CD4-positive, alpha-beta T cell treated with Interleukin-12 subunit alpha and Interleukin-12 subunit beta, for 1 hour (primary cell): ENCODE measurements at regions not wholly inside any gene's neighbourhood (a gene's known extent, or its start where the extent isn't known, plus 50 kb on each side); places are given as distances from the start of the nearest gene placed in this dataset.

ENCODE experiments used
- DNase-seq: peaks from one replicate; pipeline ENCODE4 v3.0.0-alpha.2; 2020

DNA sequence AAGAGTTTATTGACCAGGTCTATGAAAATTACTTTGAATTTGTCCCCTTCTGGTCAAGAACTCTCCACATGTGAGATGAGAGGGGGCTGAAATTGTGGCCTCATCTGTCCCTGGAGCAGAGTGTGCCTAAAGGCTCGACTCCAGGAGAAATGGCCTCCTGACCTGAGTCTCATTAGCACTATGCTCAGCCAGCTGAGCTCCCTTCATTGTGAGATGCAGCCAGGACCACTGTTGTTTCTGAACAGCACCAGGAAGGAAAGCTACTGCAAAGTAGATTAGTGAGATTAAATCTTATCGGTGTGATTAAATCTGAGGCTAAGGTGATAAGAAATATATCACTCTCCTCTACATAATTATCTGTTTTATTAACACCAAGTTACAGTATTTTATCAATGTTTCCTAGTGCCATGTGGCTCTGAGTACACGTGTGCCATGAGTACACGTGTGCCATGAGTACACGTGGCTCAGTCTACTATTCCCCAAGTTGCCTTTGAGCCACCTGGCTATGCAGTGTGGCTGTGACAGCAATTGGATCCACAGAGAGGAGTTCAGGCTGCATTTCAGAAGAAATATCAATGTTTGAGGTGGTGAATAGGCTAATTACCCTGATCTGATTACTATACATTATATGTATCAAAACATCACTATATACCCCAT lies 126.9 kb downstream of the IPMK start:
- no peak for DNase-seq

DNA sequence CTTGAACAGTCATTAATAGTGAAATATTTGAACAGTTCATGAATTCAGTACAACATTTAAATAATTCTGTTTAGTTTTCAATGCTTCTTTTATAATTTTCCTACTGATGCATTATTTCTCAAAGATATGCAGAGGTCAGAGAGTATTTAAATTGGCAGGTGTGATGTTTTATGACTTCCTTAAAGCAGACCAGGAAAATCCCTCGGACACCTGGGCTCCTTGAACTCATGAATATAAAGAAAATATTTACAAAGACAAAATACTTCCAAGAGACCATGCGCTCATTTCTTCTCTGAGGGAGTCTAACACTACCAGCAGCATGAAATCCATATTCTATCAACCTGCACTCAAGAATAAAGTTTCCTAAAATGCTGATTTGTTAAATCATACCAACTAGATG lies 127.6 kb downstream of the IPMK start:
- DNase-seq, result no peak

- DNase-seq, result no peak
These were observed 129.9 kb downstream of the IPMK start for GRCh38 chr10:58137813-58138212.

DNA sequence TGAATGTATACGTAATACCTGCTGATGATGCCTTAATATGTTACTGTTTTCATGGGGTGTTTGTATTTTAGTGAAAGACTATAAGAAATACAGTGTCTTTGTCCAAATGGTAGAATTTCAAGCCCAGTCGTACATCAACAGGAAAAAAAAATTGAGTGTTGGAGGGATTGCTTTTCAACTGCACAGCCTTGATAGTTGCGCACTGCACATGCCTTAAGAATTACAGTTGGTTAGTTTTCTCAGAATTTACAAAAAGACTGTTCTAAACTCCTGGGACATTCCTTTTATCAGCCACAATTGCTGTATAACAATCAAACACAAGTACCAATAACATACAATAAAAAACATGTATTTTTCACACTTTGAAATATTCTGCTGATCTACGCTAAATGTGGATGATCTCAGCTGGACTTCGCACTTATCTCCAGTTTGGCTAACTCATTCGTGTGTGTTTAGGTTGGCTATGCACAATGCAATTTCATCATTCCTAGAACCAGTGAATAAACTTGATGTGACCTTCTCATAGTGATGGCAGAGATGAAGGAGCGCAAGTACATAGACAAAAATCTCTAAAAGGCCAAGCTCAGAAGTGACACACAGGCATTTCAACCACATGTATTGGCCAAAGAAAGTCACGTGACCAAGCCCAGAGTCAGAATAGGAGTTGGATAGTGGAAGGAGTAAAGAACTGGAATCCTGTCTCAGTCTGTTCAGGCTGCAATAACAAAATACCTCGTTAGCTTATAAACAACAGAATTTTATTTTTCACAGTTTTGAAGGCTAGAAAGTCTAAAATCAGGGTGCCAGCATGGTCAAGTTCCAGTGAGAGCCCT lies 152.3 kb downstream of the IPMK start:
- DNase-seq, result no peak

GRCh38 chr10:58109731-58110130 lies 158.0 kb downstream of the IPMK start:
- no peak for DNase-seq

DNA sequence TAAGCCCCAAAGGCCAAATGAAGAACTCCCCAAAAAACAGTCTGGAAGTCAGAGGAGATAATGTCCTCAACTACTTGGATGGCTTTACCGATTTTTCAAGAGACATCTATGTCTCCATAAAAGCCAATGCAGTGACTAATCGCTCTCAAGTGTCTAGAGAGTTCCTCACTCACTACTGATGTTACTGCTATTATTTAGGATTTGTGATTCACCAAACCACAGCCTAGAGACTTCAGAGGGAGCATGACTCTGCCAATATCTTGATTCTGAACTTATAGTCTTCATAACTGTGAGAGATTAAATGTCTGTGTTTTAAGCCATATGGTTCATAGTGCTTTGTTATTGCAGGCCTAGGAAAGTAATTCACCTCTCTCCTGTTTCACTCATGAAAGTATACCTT lies 160.2 kb downstream of the IPMK start:
- no peak for DNase-seq

DNA sequence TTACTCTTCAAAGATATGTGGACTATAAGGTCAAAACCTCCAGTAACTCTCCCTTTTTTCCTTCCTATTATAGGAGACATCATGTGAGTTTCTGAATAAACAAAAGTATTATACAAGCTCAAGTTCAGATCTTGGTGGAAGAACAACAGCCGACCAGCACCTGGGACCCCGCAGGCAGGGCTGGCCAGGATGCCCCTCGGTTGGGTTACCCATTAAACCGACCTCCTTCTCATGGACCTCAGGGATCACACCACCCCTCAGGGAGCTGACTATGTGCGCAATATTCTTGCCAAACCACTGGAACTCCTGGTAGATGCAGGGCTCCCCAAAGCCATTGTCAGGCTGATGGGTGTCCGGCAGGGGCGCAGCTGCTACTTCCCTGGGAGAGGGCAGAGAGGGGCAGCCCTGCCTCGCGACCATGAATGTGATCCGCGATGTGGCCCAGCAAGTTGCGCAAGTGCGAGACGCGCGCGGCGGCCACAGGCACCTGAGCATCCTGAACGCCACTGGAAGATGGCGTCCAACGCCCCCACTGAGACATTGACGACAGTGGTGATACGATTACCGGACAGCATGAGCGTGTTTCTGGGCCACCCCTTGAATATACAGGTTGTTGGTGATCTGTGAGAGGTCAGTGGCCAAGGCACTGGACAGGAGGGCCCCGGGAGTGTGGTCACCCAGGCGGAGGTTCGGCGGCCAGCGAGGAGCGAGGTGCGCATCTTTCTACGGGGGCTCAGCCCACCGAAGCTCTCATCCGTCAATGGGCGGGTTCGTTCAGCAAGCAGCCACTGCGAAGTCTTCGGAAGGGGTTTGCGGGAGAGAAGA lies 161.3 kb downstream of the IPMK start:
- DNase-seq, result no peak

GRCh38 chr10:58104351-58104751 lies 163.3 kb downstream of the IPMK start:
- DNase-seq, result no peak

DNA sequence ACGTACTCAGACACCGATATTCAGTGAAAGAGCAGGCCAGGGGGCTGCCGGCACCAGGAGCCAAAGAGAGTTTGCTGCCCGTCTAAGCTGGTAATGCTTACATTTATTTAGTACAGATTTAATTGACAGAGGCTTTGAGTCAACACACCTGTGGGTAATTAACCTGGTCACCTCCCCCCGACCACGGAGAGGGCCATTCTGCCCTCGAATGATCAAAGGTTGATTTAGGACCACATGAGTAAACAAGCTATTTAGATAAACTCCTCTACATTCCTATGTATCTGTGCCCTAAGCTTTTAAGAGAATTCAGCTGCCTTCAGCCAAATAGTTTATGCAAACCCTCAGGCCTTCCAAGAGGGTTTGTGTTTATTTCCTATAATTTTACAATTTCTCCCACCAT lies 164.8 kb downstream of the IPMK start:
- no peak for DNase-seq

DNA sequence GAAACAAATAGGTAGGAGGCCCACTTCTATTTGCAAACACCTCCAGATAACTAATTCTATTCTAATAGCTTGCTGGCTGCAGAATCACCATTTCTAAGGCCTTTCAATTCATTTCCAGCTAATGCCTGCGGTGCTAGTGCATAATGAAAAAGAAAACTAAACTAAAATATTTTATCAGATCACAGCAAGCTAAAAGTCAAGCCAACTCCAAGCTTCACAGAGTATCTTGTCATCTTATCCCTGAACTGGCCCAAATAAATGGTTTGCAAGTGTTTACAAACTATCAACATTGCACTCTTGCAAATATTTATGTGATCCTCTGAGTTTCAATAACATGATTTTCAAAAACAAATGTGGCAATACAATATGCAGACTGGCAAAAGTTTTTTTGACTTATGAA lies 166.0 kb downstream of the IPMK start:
- DNase-seq, result no peak

- no peak for DNase-seq
These were observed 172.5 kb downstream of the IPMK start for GRCh38 chr10:58094985-58095718.

- no peak for DNase-seq
These were observed 175.8 kb downstream of the IPMK start for GRCh38 chr10:58091886-58092285.

- DNase-seq, result no peak
These were observed 178.0 kb downstream of the IPMK start for GRCh38 chr10:58089739-58090138.

DNA sequence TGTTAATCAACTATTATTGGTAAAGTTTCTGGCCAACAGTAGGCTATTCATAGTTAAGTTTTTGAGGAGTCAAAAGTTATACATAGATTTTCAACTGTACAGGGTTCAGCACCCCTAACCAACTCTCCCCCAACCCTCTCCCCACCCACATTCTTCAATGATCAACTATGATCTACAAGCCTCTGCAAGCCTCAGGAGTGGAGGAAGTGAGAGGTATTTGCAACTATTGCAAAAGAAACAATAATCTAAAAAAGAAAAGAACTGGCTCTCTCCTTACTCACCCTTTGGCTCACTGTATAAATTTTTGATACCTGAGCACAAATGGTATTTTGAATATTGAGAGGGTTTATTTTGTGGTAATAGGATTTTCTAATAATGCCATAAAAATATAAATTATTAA lies 179.8 kb downstream of the IPMK start:
- DNase-seq, result no peak

DNA sequence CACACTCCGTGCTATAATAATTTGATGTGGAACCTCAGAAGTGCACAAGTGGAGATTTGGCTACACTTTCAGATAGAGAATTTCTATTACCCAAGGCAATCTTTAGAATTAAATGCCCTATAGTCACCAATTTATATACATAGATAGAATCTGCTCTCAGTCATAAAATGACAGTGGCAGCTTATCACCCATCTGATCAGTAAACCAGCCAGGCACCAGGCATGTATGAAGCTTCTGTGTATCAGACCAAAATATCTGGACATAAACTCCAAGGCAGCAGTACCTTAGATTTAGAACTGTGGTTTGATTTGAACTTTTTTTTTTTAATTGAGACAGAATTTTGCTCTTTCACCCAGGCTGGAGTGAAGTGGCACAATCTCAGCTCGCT lies 180.9 kb downstream of the IPMK start:
- DNase-seq, result no peak

DNA sequence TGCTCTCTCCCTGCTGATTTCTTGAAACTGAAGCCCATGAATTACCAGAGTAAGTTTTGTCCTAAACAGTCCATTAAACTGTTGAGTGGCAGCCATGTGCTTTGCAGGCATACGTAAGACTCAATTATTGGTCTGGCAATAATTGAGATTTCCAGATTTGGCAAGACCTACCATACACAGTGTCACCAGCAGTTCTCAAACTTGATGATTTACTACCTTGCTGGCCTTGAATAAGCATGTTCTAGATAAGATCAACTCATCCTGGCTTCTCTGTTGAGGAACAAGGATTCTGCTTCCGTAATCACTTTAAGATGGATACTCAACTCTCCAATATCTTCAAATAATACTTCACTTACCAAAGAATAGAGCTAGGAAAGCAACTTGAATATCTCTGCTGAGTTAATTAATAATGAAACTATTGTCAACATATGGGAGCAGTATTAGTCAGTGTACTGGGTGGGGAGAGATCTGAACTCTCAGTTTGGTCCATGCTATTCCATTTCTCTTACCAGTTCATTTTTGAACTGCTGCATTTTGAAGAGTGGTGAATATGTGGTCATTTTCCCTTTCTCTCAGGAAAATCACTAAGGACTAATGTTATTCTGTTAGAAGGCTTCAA lies 181.4 kb downstream of the IPMK start:
- DNase-seq, result no peak

GRCh38 chr10:58082248-58082647 lies 185.4 kb downstream of the IPMK start:
- no peak for DNase-seq

DNA sequence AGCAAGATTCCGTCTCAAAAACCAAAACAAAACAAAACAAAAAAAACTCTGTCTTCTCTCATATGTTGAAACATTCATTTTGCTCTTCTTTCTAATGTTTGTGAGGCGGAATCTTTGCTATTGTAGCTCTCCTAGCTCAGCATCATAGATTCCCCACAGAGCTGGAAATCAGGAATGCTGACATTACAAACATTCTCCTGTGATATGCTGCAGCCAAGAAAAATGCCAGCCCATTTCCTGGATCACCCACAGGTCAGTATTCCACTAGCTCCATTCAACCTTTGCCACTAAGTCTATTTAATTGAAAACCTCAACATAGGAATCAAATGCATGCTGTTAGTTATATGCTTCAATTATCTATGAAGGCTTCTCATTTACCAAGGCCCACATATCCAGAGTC lies 186.3 kb downstream of the IPMK start:
- DNase-seq, result no peak

GRCh38 chr10:58079461-58079860 lies 188.2 kb downstream of the IPMK start:
- no peak for DNase-seq

DNA sequence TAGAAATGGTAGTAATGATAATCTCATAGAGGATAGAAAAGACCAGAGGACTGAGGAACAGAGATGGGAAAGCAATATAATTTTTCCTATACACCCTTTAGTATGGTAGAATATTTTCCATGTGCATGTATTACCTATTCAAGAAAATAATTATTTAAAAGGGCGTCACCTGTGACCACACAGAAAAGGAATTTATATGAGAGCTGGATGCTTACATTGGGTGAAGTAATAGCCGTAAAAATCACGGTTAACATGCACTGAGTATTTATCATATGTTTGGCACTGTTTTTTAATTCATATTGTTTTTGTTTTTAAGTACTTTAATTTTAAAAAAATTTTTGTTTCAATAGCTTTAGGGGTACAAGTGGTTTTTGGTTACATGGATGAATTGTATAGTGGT lies 195.1 kb downstream of the IPMK start:
- DNase-seq, result no peak

- no peak for DNase-seq
These were observed 196.7 kb downstream of the IPMK start for GRCh38 chr10:58070956-58071355.

- no peak for DNase-seq
These were observed 198.9 kb downstream of the IPMK start for GRCh38 chr10:58068809-58069208.

GRCh38 chr10:58066979-58067378 lies 200.7 kb downstream of the IPMK start:
- DNase-seq, result no peak
